Amygdala (tissue), 56 donors: ENCODE measurements at regions not wholly inside any gene's neighbourhood (a gene's known extent, or its start where the extent isn't known, plus 50 kb on each side); places are given as distances from the start of the nearest gene placed in this dataset.

Source experiments
- DNase-seq, 56 donors: peaks; one replicate each; lab custom pipeline; 2025; lab: John Stamatoyannopoulos, UW

GRCh38 chr1:207971331-207972219 is 60.6 kb upstream of the CD34 start:
- DNase-seq = no peak

- DNase-seq = peak in 1 of 56 donors; percentile 9
Observed at GRCh38 chr1:207970329-207971233, 59.7 kb upstream of the CD34 start.

- DNase-seq = no peak
Observed at GRCh38 chr1:207969528-207969927, 58.6 kb upstream of the CD34 start.

GRCh38 chr1:207968521-207969009 is 57.6 kb upstream of the CD34 start:
- no peak for DNase-seq

- DNase-seq = no peak
Observed at GRCh38 chr1:207967703-207968102, 56.8 kb upstream of the CD34 start.

GRCh38 chr1:207966521-207966920 is 55.6 kb upstream of the CD34 start:
- DNase-seq = no peak

- no peak for DNase-seq
Observed at GRCh38 chr1:207965392-207966387, 54.8 kb upstream of the CD34 start.

- DNase-seq = no peak
Observed at GRCh38 chr1:207964195-207964966, 53.5 kb upstream of the CD34 start.

GRCh38 chr1:207963427-207964194 is 52.7 kb upstream of the CD34 start:
- peak in 55 of 56 donors; percentile 29 to 93 (median 77) for DNase-seq

- peak in 28 of 56 donors; percentile 29 to 78 (median 59) for DNase-seq
Observed at GRCh38 chr1:207962716-207963426, 51.9 kb upstream of the CD34 start.
